Mucosa of descending colon (tissue), 3 donors: ENCODE measurements at regions not wholly inside any gene's neighbourhood (a gene's known extent, or its start where the extent isn't known, plus 50 kb on each side); places are given as distances from the start of the nearest gene placed in this dataset.
A peak's percentile ranks its signal among the peaks of the same experiment; 100 is the strongest.
"Not testable (repeated sequence)": the region's sequence is repeated elsewhere in the genome, so short reads cannot be mapped to it uniquely, and the experiment has no call there.

Source experiments
- ATAC-seq: fragments of 200-7000 bp; cut with Tn5 transposase; one replicate; pipeline ENCODE4 v1.9.1; 2020; ENCODE audit warnings: mild to moderate bottlenecking, moderate library complexity
- DNase-seq, 3 donors: peaks; one replicate each; pipeline ENCODE4 v3.0.0-alpha.2; 2020
- H3K36me3 ChIP-seq: fragments of 200-600 bp; one replicate; pipeline ENCODE4 v1.8.0; 2021; ENCODE audit warnings: low read depth, mild to moderate bottlenecking
- H3K4me1 ChIP-seq: fragments of 200-600 bp; one replicate; pipeline ENCODE4 v1.8.0; 2021; ENCODE audit warnings: low read depth, mild to moderate bottlenecking
- H3K4me3 ChIP-seq: fragments of 200-600 bp; one replicate; pipeline ENCODE4 v1.8.0; 2021; ENCODE audit warnings: mild to moderate bottlenecking
- H3K9me3 ChIP-seq: fragments of 200-600 bp; one replicate; pipeline ENCODE4 v1.8.0; 2021; ENCODE audit warnings: mild to moderate bottlenecking
- CTCF ChIP-seq: fragments of 200-600 bp; IDR thresholded peaks from one replicate; pipeline ENCODE4 v1.8.0; 2022; ENCODE audit warnings: antibody characterized with exemption, mild to moderate bottlenecking
- intact Hi-C, 2 donors: fragments of 100-400 bp; cut with DNase I in 1 of 2; cut with micrococcal nuclease in 1 of 2; formaldehyde crosslinking; loops; one replicate each; pipeline versions ENCODE4 v1.11.0 to v1.11.1; 2022; cut with DNase I, micrococcal nuclease
- donor health status: DM: no; HTN: no; CAD: no; lungs with moderate emphysema.
- donor health status: DM: no; HTN: no; CAD: no.
- donor health status: DM: no; HTN: yes; CAD: no.

GRCh38 chrX:146581981-146582712 lies 227.4 kb upstream of the CXorf51B start:
- DNase-seq (no peak), ATAC-seq (no peak)
- no peaks in the 10 kb centered on the region for H3K9me3 ChIP-seq
- no peak for TF ChIP-seq CTCF
- no peaks in the 10 kb centered on the region for H3K4me1 ChIP-seq
- H3K36me3 ChIP-seq = no peaks in the 10 kb centered on the region
- intact Hi-C loops = no loop called here
- no peak overlapping the region for H3K4me3 ChIP-seq

DNA sequence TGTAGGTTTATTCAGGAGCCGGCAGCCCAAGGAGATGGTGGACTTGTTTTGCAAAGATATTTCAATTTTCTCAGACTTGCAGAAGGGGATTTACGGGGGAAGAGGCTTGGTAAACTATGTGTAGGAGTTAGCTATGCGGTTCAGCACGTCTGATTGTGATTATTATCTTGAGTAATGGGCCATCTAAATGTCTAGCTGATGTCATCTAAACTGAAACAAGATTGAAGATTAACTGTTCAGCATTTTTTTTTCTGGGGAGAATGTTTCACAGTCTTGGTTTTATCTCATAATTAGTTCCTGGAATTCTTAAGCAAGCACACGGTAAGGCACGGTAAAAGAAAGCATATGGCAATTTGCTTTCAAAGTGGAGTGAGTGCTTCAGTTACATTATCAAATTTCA lies 207.3 kb upstream of the CXorf51B start:
- Histone ChIP-seq H3K9me3 (no peaks in the 10 kb centered on the region), H3K4me3 (no peak overlapping the region), H3K4me1 (no peaks in the 10 kb centered on the region), H3K36me3 (no peaks in the 10 kb centered on the region)
- no peak for TF ChIP-seq CTCF
- DNase-seq (no peak), ATAC-seq (no peak)
- intact Hi-C loops = no loop called here

DNA sequence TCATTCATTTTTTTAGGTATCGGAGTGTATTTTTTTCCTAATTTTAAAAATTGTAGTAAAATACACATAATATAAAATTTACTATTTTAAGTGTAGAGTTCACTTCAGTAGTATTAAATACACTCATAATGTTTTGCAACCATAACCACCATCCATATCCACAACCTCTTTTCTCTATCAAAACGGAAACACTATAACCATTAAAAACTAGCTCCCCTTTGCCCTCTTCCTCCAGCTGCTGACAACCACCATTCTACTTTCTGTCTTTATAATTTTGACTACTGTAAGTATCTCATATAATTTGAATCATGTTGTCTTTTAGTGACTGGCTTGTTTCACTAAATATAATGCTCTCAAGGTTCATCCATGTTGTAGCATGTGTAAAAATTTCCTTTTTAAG lies 205.4 kb upstream of the CXorf51B start:
- intact Hi-C loops = no loop called here
- DNase-seq (no peak), ATAC-seq (no peak)
- TF ChIP-seq CTCF = no peak
- Histone ChIP-seq H3K4me3 (no peak overlapping the region), H3K36me3 (no peaks in the 10 kb centered on the region), H3K9me3 (no peaks in the 10 kb centered on the region), H3K4me1 (no peaks in the 10 kb centered on the region)

GRCh38 chrX:146614663-146615478 lies 194.7 kb upstream of the CXorf51B start:
- Histone ChIP-seq H3K36me3 (no peaks in the 10 kb centered on the region), H3K4me3 (no peak overlapping the region), H3K4me1 (no peaks in the 10 kb centered on the region), H3K9me3 (no peaks in the 10 kb centered on the region)
- no peak for TF ChIP-seq CTCF
- intact Hi-C loops = no loop called here
- DNase-seq = no peak
- ATAC-seq = no peak

DNA sequence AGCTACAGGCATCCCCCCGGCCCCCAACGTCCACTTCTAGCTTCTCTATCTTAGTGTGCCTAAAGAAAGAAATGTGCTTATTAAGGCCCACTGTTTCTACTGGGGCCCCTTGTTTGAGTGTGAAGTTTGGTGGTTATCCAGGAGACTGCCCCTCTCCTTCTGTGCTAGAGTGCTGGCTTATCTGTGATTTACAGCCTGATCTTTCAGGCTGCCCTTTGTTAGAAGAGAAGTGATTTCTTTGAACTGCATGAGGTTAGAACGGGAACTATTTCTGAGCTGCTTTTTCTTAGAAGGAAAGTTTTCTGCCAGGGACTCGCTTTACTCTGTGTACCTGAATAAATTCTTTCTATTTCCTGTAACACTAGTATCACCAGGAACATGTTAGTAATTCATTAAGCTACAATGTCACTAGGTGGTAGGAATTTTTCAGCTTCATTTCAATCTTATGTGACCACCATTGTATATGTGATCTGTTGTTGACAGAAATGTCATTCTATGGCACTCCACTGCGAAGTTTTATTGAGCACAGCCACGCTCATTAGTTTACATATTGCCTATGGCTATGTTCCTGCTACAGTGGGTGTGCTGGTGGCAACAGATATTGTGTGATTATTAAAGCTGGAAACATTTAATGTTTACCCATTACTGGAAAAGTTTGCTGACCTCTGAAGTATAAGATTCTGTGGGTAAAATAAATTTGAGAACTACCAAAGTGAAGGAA lies 193.8 kb upstream of the CXorf51B start:
- intact Hi-C loops = no loop called here
- DNase-seq (no peak), ATAC-seq (no peak)

GRCh38 chrX:146619943-146620342 lies 189.6 kb upstream of the CXorf51B start:
- H3K4me1 ChIP-seq, intact Hi-C loops, H3K9me3 ChIP-seq, H3K4me3 ChIP-seq, H3K36me3 ChIP-seq, ATAC-seq: not testable (repeated sequence)
- DNase-seq = peak in 1 of 3 donors; percentile 36

More for the DNA sequence above, 193.8 kb upstream of the CXorf51B start:
- Histone ChIP-seq H3K4me3 (no peak overlapping the region), H3K36me3 (no peaks in the 10 kb centered on the region), H3K4me1 (no peaks in the 10 kb centered on the region), H3K9me3 (no peaks in the 10 kb centered on the region)
- TF ChIP-seq CTCF = no peak
